Gastrocnemius medialis (tissue), 4 donors: ENCODE measurements at regions not wholly inside any gene's neighbourhood (a gene's known extent, or its start where the extent isn't known, plus 50 kb on each side); places are given as distances from the start of the nearest gene placed in this dataset.

ENCODE experiments used
- ATAC-seq, 2 donors: fragments of 150-250 bp; one replicate each; pipeline ENCODE4 v1.9.1; 2016
- DNase-seq, 2 donors: peaks; one replicate each; pipeline ENCODE4 v3.0.0-alpha.2; 2019
- H3K27ac ChIP-seq, 4 donors: fragments of 200-600 bp; sonication (generic); 1 replicate in 1 of 4; 2 replicates in 3 of 4; pipeline ENCODE4 v1.5.1; 2016 to 2018; ENCODE audit warnings: mild to moderate bottlenecking in 2 of 4, moderate library complexity in 1 of 4
- H3K27me3 ChIP-seq, 3 donors: fragments of 200-600 bp; sonication (generic) in 2 of 3; 1 replicate in 1 of 3; 2 replicates in 2 of 3; pipeline versions ENCODE4 v1.5.1 to v1.6.0; 2016 to 2019; ENCODE audit warnings: mild to moderate bottlenecking in 1 of 3, moderate library complexity in 1 of 3
- H3K36me3 ChIP-seq, 2 donors: fragments of 200-600 bp; sonication (generic) in 1 of 2; one replicate each; pipeline ENCODE4 v1.5.1; 2017 to 2018
- H3K4me1 ChIP-seq, 2 donors: fragments of 200-600 bp; sonication (generic) in 1 of 2; one replicate each; pipeline ENCODE4 v1.5.1; 2016 to 2017; ENCODE audit warnings: mild to moderate bottlenecking in 2 of 2
- H3K4me3 ChIP-seq, 4 donors: fragments of 200-600 bp; sonication (generic) in 3 of 4; 1 replicate in 1 of 4; 2 replicates in 3 of 4; pipeline ENCODE4 v1.5.1; 2016 to 2019; ENCODE audit warnings: mild to moderate bottlenecking in 2 of 4
- H3K9me3 ChIP-seq, 3 donors: fragments of 200-600 bp; sonication (generic) in 2 of 3; 1 replicate in 1 of 3; 2 replicates in 2 of 3; pipeline ENCODE4 v1.5.1; 2016 to 2019
- CTCF ChIP-seq, 5 experiments: fragments of 450-650 bp in 3 of 5; fragments of 200-600 bp in 2 of 5; sonication (generic) in 2 of 5; IDR thresholded peaks in 4 of 5; conservative IDR thresholded peaks in 1 of 5; 1 replicate in 4 of 5; 2 replicates in 1 of 5; pipeline ENCODE4 v1.5.1; 2016 to 2019; ENCODE audit warnings: antibody characterized with exemption in 5 of 5, mild to moderate bottlenecking in 3 of 5, moderate library complexity in 3 of 5
- POLR2A ChIP-seq, 2 donors: fragments of 450-650 bp; IDR thresholded peaks; one replicate each; pipeline ENCODE4 v1.6.1; 2017; ENCODE audit warnings: antibody characterized with exemption in 2 of 2, mild to moderate bottlenecking in 2 of 2, moderate library complexity in 2 of 2
- in situ Hi-C, 4 donors: fragments of 200-750 bp; cut with MboI; loops; one replicate each; pipeline versions ENCODE4 v1.15.0 to v1.8.0; 2017; ENCODE audit warnings: low sequenced_read_pairs in 4 of 4
- intact Hi-C: fragments of 100-400 bp; cut with DNase I; formaldehyde crosslinking; loops from one replicate; pipeline ENCODE4 v1.15.1; 2023; ENCODE audit warnings: low total_unique reads

- Histone ChIP-seq H3K27me3 (no peaks in the 10 kb centered on the region), H3K9me3 (no peaks in the 10 kb centered on the region), H3K4me3 (no peak overlapping the region), H3K27ac (no peak overlapping the region), H3K4me1 (no peaks in the 10 kb centered on the region), H3K36me3 (no peaks in the 10 kb centered on the region)
- ATAC-seq = no peak
- TF ChIP-seq POLR2A (IDR thresholded peaks at IDR 0.05) = no peak
- TF ChIP-seq CTCF (IDR thresholded peaks at IDR 0.05 in 4 of 5, conservative IDR thresholded peaks at IDR 0.05 in 1 of 5) = no peak
- no peak for DNase-seq
- in situ Hi-C loops (no loop called here), intact Hi-C loops (no loop called here)
Observed at GRCh38 chr2:147560810-147561535, 283.9 kb upstream of the ACVR2A start.

GRCh38 chr2:147559070-147559725 lies 285.6 kb upstream of the ACVR2A start:
- H3K9me3 ChIP-seq = no peaks in the 10 kb centered on the region
- TF ChIP-seq POLR2A (IDR thresholded peaks at IDR 0.05) (no peak), CTCF (IDR thresholded peaks at IDR 0.05 in 4 of 5, conservative IDR thresholded peaks at IDR 0.05 in 1 of 5) (no peak)
- no peaks in the 10 kb centered on the region for H3K36me3 ChIP-seq
- no peak overlapping the region for H3K4me3 ChIP-seq
- ATAC-seq (no peak), DNase-seq (no peak)
- intact Hi-C loops = no loop called here
- in situ Hi-C loops = no loop called here
- H3K27me3 ChIP-seq = no peaks in the 10 kb centered on the region
- H3K4me1 ChIP-seq = peaks cover 0 to 6% of the 10 kb centered on the region in 2 donors
- no peak overlapping the region for H3K27ac ChIP-seq

- in situ Hi-C loops = no loop called here
- DNase-seq (no peak), ATAC-seq (no peak)
- H3K4me3 ChIP-seq = no peak overlapping the region
- H3K36me3 ChIP-seq = no peaks in the 10 kb centered on the region
- TF ChIP-seq POLR2A (IDR thresholded peaks at IDR 0.05) (no peak), CTCF (IDR thresholded peaks at IDR 0.05 in 4 of 5, conservative IDR thresholded peaks at IDR 0.05 in 1 of 5) (no peak)
- intact Hi-C loops = no loop called here
- no peaks in the 10 kb centered on the region for H3K9me3 ChIP-seq
- H3K27ac ChIP-seq = no peak overlapping the region
- peaks cover 0 to 6% of the 10 kb centered on the region in 2 donors for H3K4me1 ChIP-seq
- H3K27me3 ChIP-seq = no peaks in the 10 kb centered on the region
Observed at GRCh38 chr2:147558620-147559019, 286.2 kb upstream of the ACVR2A start.

- no peak for TF ChIP-seq CTCF (IDR thresholded peaks at IDR 0.05 in 4 of 5, conservative IDR thresholded peaks at IDR 0.05 in 1 of 5)
- peaks cover 0 to 6% of the 10 kb centered on the region in 2 donors for H3K4me1 ChIP-seq
- H3K4me3 ChIP-seq = no peak overlapping the region
- no peaks in the 10 kb centered on the region for H3K9me3 ChIP-seq
- H3K27me3 ChIP-seq = no peaks in the 10 kb centered on the region
- no peaks in the 10 kb centered on the region for H3K36me3 ChIP-seq
- DNase-seq (peak in 1 of 2 donors; percentile 51), ATAC-seq (peak; percentile 61 to 64)
- in situ Hi-C loops = no loop called here
- intact Hi-C loops = no loop called here
- peak overlapping the region in 3 of 4 donors; percentile 4 to 39 (median 16) for H3K27ac ChIP-seq
Observed at GRCh38 chr2:147554521-147555107, 290.2 kb upstream of the ACVR2A start.
